ENCODE measurements at regions not wholly inside any gene's neighbourhood (a gene's known extent, or its start where the extent isn't known, plus 50 kb on each side); places are given as distances from the start of the nearest gene placed in this dataset.

- DNase-seq = no peak
Observed at GRCh38 chr13:30359991-30360390, 52.6 kb upstream of the KATNAL1 start.

GRCh38 chr13:30360586-30360985 lies 53.2 kb upstream of the KATNAL1 start:
- no peak for DNase-seq

DNA sequence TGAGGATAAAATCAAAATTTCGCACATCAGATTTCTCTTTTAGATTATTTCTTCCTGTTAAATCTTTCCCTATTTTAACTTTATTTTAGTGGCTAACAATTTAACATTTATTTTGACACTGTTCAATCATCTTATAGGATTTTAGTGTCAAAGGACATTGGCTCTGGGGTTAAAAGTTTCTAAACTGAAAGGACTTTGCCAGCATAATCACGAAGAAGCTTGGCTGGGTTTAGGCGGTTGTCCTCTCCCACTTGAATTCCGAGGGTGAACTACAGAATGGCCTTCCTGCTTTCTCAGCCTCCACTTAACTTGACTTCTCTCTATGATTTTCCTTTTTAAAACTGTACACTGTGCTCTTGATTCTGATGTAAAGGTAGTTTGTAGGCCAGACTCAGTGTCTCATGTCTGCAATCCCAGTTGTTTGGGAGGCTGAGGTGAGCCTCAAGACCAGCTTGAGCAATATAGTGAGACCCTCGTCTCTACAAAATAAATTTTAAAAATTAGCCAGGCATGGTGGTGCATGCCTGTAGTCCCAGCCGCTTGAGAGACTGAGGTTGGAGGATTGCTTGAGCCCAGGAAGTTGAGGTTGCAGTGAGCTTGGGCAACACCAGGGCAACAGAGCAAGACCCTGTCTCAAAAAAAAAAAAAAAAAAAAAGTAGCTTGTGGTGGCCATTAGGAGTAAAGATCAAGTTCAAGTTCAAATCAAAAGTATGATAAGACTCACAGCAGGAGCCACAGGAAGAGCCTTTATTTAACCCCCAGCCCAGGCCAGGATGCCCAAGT lies 54.8 kb upstream of the KATNAL1 start:
- DNase-seq = peak in 1 of 3 donors; percentile 46

DNA sequence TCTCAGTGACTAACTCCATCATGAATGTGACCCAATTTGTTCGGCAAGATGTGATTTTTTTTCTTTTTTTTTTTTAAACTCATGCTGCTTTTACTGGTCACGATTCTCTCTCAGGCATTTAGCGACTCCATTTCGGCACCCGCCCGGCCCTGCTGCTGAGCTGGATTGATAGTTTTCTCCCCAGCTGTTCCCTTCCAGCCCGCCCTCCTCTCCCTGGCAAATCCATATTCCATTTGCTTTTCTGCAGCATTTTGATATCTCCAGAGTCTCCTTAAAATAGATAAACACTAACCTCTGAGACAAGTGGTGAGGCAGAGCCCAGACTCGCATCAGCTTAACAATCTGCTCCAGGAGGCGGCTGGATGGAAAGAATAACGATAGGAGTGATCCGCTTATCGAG lies 55.5 kb upstream of the KATNAL1 start:
- DNase-seq = peak; percentile 33 to 78 (median 58)

DNA sequence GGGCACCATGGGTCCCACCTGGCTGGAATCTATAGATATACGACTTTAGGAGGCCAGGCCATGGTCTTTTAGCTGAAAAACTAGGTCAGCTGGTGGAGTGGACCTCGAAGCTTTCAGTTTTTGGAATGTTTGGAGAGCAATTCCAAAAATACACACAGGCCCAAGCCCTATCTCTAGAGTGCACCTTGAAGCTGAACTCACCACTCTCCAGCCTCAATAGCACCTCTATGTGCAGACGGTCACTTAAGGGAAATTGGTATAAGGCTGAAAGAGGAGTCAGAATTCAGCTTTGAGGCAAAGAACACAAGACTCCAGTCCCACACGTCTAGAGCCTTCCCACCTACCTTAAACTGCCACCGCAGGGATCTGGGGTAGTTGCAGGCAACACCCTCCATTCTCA lies 56.4 kb upstream of the KATNAL1 start:
- DNase-seq = no peak

- no peak for DNase-seq
Observed at GRCh38 chr13:30364133-30364532, 56.8 kb upstream of the KATNAL1 start.

DNA sequence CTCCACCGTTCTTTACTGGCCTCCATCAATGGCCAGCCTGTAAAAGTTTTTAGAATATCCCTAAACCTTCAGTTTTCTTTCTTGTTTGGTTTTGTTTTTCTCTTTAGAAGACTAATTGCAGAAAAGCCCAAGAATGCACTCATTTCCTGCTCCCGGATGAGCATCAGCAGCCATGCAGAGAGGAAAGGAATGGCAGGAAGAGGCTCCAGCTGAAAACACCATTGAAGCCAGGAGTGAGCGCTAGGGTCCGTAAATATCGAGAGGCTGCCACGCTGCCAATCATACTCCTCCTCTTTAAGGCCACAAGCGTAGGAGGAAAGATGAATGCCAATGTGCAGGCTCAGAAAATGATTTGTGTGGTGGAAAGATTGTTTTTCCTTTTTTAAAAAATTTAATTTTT lies 57.4 kb upstream of the UBE2L5 start:
- DNase-seq = peak in 1 of 3 donors; percentile 47

GRCh38 chr13:30366088-30366487 lies 56.2 kb upstream of the UBE2L5 start:
- DNase-seq = no peak

DNA sequence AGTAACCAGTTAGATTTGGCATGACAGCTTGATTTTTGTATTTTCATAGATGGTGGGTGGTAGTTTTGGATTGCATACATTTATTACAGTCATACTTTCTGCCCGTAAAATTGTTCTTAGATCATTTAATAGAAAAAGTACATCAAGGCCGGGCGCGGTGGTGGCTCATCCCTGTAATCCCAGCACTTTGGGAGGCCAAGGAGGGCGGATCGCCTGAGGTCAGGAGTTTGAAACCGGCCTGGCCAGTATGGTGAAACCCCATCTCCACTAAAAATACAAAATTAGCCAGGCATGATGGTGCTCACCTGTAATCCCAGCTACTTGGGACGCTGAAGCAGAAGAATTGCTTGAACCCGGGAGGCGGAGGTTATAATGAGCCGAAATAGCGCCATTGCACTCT lies 55.0 kb upstream of the UBE2L5 start:
- no peak for DNase-seq

DNA sequence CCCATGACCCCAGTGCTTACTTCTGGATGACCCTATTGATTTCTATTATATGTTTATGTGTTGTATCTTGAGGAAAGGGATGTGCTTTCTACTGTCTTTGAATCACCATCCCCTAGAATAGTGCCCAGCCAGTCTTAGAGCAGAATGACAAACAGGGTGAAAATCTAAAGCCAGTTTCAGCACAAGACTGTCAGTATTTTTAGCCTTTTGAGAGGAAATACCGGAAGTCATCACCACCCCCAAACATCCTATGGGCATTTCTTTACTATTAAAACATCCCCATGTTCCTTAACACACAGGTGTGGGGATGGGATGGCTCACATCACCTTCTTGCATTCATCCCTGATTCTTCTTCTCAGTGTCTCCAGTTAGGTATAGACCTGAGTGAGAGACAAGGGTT lies 52.1 kb upstream of the UBE2L5 start:
- DNase-seq = no peak

DNA sequence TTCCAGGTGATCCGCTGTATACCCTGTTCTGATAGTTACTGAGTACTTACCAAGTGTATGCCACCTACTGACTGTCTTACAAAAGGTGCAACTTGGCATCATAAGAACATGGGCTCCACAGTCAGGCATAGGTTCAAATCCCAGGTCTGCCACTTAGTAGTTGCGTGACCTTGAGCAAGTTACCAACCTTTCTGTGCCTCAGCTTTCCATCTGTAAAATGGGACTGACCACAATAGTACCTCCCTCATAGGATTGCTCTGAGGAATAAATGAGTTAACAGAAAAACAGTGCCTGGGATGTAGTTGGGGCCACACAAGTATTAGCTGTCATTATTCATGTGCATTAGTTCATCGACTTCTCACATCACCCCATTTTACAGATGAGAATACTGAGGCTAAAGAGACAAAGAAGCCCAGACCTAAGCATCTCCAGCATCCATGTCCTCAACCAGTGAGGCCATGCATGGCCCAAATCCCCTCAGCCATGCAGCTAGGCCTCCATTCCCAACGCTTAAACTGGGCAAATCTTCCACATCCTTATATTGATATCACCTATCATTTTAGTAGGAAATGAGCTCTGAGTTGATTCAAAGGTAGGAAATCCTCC lies 51.3 kb upstream of the UBE2L5 start:
- DNase-seq = no peak

DNA sequence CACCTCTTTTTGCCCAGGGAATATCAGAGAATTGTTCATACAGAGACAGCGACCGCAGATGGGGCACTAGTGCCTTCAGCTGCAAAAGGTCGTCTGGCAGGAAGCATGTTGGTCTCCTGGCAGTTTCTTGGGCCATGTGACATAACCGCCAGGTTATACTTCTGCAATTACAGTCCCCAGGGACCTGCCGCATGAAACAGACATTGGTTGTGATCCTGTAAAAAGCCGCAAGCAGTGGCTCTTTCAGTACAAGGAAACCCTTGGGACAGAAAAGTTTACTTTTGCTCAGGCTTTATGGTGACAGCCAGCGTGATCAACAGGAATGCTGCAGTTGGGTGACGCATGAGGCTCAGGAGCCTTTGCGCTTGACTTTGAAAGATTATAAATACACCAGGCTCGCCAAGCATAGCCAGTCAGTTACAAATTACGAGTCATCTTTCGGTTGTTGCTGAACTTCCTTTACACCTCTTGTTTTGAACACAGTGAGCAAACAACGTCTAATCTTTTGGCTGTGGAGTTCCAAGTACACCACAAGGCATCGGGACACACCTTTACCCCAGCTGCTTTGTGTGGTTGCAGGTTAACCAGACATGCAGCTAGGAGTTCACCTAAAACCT lies 50.5 kb upstream of the UBE2L5 start:
- DNase-seq = no peak
